GM18870 (cell line): ENCODE measurements at regions not wholly inside any gene's neighbourhood (a gene's known extent, or its start where the extent isn't known, plus 50 kb on each side); places are given as distances from the start of the nearest gene placed in this dataset.

Experiments used
- ATAC-seq: cut with Tn5 transposase; IDR thresholded peaks from one replicate; pipeline ENCODE4 v1.9.1; 2021; ENCODE audit warnings: moderate library complexity; ENCODE audit not compliant: unreplicated experiment

GRCh38 chr2:228665232-228665631 lies 483.7 kb upstream of the SPHKAP start:
- no peak for ATAC-seq

- ATAC-seq: no peak
Measured at GRCh38 chr2:228658998-228659397, 477.5 kb upstream of the SPHKAP start.

- peak; percentile 52 for ATAC-seq
Measured at GRCh38 chr2:228657807-228658402, 476.4 kb upstream of the SPHKAP start.

- ATAC-seq: no peak
Measured at GRCh38 chr2:228655331-228655730, 473.8 kb upstream of the SPHKAP start.

- no peak for ATAC-seq
Measured at GRCh38 chr2:228654707-228655106, 473.2 kb upstream of the SPHKAP start.

DNA sequence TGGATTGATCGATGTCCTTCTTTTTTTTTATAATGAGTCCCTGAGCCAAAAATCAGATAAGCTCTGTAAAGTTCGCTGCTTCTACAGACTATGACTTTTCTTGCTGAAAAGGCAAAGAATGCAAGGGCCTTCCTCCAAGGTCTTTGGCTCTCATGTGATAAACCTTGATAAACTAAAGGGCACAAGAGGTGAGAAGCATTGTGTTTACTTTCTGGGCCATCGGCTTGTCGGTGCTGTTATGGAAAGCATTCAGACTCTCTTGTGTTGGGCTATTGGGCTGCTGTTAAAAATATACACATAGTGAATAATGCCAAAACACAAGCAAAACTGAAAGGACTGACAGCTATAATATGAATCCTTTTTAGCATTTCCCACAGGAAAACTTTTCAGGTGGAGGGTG lies 472.4 kb upstream of the SPHKAP start:
- no peak for ATAC-seq

GRCh38 chr2:228652366-228652765 lies 470.9 kb upstream of the SPHKAP start:
- ATAC-seq: no peak

- no peak for ATAC-seq
Measured at GRCh38 chr2:228649876-228650275, 468.4 kb upstream of the SPHKAP start.

GRCh38 chr2:228649447-228649846 lies 468.0 kb upstream of the SPHKAP start:
- ATAC-seq: no peak

DNA sequence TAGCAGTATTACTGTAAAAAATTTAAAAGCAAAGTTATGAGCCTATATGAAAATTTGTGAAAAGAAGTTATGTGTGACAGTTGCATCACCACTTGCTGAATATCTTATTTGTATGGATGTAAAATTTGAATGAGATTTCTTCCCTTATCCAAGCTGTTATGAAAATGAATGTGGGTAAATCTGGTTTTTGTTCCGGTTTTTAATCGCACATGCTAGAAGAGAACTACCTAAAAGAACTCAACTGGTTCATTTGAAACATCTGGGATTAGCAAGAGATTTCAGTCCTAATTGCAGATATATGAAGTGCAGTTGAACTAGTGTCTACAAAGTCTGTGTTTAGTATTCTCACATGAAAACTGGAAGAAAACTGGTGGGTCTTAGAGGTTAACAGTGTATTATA lies 467.1 kb upstream of the SPHKAP start:
- no peak for ATAC-seq

- ATAC-seq: no peak
Measured at GRCh38 chr2:228646061-228646460, 464.6 kb upstream of the SPHKAP start.

DNA sequence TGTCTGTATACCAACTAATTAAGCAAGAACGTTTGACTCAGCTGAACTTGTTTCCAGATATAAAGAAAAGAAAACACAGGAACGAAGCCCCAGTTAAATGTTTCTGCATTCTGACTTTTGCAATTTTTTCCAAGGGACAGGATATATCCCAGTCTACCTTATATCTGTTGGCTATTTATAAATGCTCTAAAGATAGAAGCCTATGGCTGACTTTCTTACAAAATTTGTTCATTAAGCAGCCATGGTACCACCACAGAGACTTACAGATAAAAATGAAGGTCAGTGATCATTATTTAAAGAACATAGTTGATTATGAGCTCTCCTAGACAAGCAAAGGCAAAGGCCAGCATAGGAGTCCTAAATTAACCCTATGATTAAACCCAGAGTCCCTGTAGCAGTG lies 462.7 kb upstream of the SPHKAP start:
- no peak for ATAC-seq

DNA sequence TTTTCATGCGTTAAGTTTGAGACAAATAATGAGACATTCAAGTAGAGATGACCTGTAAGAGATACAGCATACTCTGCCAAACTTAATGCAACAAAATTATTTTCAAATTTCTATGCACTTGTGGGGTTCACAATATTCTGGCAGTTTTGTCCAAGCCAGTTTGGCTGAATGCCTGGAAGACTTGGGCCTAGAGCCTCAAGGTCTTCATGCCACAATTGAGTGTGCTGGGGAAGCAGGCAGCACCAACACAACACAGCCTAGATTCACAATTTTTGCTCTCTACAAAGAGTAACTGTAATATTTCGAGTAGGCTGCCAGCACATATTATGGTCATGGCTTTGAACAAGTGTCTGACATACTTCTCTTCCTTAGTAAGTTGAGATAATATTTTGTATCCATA lies 461.4 kb upstream of the SPHKAP start:
- ATAC-seq: no peak

DNA sequence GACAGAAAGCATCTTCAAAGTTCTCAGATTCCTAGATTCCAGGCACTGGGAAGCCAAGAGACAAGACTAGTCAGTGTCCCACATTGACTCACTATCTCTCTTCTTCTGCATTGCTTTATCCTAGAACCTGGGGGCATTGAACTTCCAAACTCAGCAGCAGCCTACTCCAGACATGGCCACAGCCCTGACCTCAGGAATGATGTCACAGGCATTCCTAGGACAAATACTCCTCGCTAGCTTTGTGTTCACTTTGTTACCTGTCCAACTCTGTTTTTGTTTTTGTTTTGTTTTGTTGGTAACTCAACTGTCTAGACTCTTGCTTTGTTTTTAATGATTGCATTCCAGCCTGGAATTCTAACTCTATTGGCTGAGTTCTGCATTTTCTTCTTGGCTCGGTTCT lies 449.3 kb upstream of the SPHKAP start:
- no peak for ATAC-seq

GRCh38 chr2:228629251-228629650 lies 447.8 kb upstream of the SPHKAP start:
- no peak for ATAC-seq

DNA sequence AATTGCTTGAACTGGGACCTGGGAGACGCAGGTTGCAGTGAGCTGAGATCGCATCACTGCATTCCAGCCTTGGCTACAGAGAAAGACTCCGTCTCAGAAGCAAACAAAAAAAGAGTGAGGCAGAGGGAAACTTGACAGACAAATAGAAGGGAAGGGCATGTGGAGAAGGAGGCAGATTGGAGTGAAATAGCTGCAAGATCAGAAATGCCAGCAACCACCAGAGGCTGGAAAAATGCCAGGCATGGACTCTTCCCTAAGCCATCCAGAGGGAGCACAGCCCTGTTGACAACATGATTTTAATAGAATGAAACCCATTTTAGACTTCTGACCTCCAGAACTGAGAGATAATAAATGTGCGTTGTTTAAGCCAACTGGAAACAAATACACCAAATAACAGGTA lies 447.2 kb upstream of the SPHKAP start:
- no peak for ATAC-seq

DNA sequence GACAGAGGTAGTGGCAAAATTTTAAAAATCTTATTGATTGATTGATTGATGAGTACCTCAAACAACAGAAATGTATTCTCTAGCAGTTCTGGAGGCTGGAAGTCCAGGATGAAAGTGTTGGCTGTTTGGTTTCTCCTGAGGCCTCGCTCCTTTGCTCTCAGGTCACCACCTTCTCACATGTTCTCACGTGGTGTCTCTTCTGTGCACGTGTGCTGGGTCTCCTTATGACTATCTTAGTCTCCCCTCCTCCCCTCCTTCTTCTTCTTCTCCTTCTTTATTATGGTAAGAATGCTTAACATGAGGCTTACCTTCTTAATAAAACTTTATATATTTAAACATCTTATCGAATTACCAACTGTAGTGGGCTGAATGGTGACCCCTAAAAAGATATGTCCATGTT lies 446.0 kb upstream of the SPHKAP start:
- ATAC-seq: no peak

DNA sequence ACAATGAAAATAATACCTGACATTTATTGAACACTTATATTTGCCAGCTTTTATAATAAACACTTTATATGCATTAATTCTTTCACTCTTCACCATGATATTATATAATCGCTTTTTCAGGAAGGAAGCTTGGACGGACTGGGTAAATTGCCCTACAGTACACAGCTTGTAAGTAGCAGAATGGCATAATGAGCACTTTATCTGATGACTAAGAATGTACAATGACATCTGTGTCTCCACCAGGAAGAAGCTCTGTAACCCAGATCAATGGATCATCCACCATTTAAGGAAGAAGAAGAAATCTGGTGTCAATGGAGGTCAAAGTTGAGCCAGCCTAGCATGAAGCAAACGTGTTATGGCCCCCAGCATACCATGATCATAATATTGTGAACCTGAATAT lies 444.0 kb upstream of the SPHKAP start:
- no peak for ATAC-seq

- no peak for ATAC-seq
Measured at GRCh38 chr2:228624733-228625132, 443.2 kb upstream of the SPHKAP start.

DNA sequence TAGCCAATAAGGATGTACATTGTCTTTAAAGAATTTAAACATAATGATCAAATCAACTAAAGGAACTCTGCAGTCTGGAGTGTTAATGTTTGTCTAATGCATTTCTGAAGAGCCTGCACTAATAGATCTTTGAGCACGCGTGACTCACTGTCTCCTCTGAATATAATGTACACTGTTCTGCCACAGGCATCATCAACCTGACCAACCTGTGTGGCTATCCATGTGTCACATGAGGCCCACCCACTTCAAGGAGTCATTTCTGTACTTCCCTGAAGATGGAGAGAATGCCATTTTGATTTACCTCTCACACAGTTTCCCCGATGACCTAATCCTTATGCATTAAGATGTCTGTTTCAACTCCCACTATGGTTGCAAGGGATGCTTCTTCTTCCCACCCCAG lies 434.0 kb upstream of the SPHKAP start:
- ATAC-seq: no peak

DNA sequence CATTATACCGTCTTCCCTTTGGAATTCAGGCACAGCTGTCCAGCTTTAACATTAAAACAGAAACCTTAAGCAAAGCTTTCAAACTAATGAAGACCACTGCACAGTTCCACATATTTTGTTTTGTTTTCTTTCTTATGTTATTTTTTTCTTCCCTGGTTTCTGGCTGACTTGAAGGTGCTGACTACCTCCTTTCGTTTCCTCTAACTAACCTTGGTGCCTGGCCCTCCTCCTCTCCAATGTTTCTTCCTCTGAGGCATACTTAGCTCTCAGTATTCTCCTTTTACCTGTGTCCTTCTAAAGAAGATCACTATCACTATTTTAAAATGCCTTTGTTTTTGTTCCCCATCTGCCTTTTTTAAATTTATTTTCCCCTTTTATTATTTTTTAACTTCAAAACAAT lies 433.3 kb upstream of the SPHKAP start:
- no peak for ATAC-seq

- peak; percentile 72 for ATAC-seq
Measured at GRCh38 chr2:228613133-228613850, 431.8 kb upstream of the SPHKAP start.

- no peak for ATAC-seq
Measured at GRCh38 chr2:228611171-228611570, 429.7 kb upstream of the SPHKAP start.
